HL-60 (cell line): ENCODE measurements at regions not wholly inside any gene's neighbourhood (a gene's known extent, or its start where the extent isn't known, plus 50 kb on each side); places are given as distances from the start of the nearest gene placed in this dataset.

Experiments used
- POLR2AphosphoS5 ChIP-seq: IDR thresholded peaks from 2 replicates; pipeline ENCODE4 v1.6.1; 2012; ENCODE audit warnings: low read depth
- TF ChIP-seq, protein P1 (sequence below): IDR thresholded peaks from one replicate; pipeline ENCODE4 v1.5.1; 2011; ENCODE audit warnings: low read length, control low read depth, inconsistent platforms; ENCODE audit not compliant: insufficient read depth
- TF ChIP-seq, protein P2 (sequence below): IDR thresholded peaks from 2 replicates; pipeline ENCODE4 v1.6.1; 2012; ENCODE audit warnings: low read depth; ENCODE audit not compliant: insufficient replicate concordance

DNA sequence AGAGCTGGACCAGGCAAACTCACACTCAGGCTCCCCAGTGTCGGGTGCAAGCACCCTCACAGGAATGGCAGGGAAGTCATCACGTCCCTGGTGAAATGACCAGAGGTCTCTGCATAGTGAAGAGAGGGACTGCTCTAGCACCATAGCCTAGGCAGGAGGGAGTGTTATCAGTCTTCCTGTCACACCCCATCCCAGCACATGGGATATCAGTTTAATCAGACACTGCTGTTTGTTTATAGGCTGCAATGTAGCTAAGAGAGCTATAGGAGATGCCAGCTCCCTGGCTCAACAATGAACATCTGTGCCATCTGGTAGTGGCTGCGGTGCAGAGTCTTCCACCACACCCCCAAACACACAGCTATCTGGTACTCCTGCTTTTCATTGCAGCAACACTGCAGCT, 776.6 kb downstream of the ZNF385D start:
- TF ChIP-seq, protein P1, sequence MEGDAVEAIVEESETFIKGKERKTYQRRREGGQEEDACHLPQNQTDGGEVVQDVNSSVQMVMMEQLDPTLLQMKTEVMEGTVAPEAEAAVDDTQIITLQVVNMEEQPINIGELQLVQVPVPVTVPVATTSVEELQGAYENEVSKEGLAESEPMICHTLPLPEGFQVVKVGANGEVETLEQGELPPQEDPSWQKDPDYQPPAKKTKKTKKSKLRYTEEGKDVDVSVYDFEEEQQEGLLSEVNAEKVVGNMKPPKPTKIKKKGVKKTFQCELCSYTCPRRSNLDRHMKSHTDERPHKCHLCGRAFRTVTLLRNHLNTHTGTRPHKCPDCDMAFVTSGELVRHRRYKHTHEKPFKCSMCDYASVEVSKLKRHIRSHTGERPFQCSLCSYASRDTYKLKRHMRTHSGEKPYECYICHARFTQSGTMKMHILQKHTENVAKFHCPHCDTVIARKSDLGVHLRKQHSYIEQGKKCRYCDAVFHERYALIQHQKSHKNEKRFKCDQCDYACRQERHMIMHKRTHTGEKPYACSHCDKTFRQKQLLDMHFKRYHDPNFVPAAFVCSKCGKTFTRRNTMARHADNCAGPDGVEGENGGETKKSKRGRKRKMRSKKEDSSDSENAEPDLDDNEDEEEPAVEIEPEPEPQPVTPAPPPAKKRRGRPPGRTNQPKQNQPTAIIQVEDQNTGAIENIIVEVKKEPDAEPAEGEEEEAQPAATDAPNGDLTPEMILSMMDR: no peak
- TF ChIP-seq, protein P2, sequence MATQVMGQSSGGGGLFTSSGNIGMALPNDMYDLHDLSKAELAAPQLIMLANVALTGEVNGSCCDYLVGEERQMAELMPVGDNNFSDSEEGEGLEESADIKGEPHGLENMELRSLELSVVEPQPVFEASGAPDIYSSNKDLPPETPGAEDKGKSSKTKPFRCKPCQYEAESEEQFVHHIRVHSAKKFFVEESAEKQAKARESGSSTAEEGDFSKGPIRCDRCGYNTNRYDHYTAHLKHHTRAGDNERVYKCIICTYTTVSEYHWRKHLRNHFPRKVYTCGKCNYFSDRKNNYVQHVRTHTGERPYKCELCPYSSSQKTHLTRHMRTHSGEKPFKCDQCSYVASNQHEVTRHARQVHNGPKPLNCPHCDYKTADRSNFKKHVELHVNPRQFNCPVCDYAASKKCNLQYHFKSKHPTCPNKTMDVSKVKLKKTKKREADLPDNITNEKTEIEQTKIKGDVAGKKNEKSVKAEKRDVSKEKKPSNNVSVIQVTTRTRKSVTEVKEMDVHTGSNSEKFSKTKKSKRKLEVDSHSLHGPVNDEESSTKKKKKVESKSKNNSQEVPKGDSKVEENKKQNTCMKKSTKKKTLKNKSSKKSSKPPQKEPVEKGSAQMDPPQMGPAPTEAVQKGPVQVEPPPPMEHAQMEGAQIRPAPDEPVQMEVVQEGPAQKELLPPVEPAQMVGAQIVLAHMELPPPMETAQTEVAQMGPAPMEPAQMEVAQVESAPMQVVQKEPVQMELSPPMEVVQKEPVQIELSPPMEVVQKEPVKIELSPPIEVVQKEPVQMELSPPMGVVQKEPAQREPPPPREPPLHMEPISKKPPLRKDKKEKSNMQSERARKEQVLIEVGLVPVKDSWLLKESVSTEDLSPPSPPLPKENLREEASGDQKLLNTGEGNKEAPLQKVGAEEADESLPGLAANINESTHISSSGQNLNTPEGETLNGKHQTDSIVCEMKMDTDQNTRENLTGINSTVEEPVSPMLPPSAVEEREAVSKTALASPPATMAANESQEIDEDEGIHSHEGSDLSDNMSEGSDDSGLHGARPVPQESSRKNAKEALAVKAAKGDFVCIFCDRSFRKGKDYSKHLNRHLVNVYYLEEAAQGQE: no peak
- TF ChIP-seq POLR2AphosphoS5: no peak
